Smooth muscle cell of the brain vasculature (primary cell): ENCODE measurements at regions not wholly inside any gene's neighbourhood (a gene's known extent, or its start where the extent isn't known, plus 50 kb on each side); places are given as distances from the start of the nearest gene placed in this dataset.

Source experiments
- DNase-seq: peaks from one replicate; pipeline ENCODE4 v3.0.0-alpha.2; 2012; ENCODE audit warnings: low read depth, low spot score

GRCh38 chr10:131731780-131732630 lies 168.8 kb upstream of the PPP2R2D start:
- DNase-seq: no peak

GRCh38 chr10:131732631-131733127 lies 168.1 kb upstream of the PPP2R2D start:
- DNase-seq: no peak

- DNase-seq: no peak
Measured at GRCh38 chr10:131733596-131733995, 167.2 kb upstream of the PPP2R2D start.

- DNase-seq: no peak
Measured at GRCh38 chr10:131735577-131735976, 165.2 kb upstream of the PPP2R2D start.

- no peak for DNase-seq
Measured at GRCh38 chr10:131736321-131736980, 164.4 kb upstream of the PPP2R2D start.

GRCh38 chr10:131737543-131738395 lies 163.0 kb upstream of the PPP2R2D start:
- no peak for DNase-seq

GRCh38 chr10:131738396-131738735 lies 162.4 kb upstream of the PPP2R2D start:
- DNase-seq: no peak

GRCh38 chr10:131739206-131739605 lies 161.6 kb upstream of the PPP2R2D start:
- no peak for DNase-seq

- no peak for DNase-seq
Measured at GRCh38 chr10:131742500-131742951, 158.3 kb upstream of the PPP2R2D start.

- DNase-seq: no peak
Measured at GRCh38 chr10:131743190-131744151, 157.3 kb upstream of the PPP2R2D start.

- DNase-seq: no peak
Measured at GRCh38 chr10:131744346-131744745, 156.5 kb upstream of the PPP2R2D start.

- no peak for DNase-seq
Measured at GRCh38 chr10:131745591-131745990, 155.2 kb upstream of the PPP2R2D start.

GRCh38 chr10:131746241-131746711 lies 154.5 kb upstream of the PPP2R2D start:
- DNase-seq: no peak

GRCh38 chr10:131746785-131747184 lies 154.0 kb upstream of the PPP2R2D start:
- no peak for DNase-seq

GRCh38 chr10:131747251-131747650 lies 153.6 kb upstream of the PPP2R2D start:
- no peak for DNase-seq

GRCh38 chr10:131747791-131748190 lies 153.0 kb upstream of the PPP2R2D start:
- no peak for DNase-seq

- no peak for DNase-seq
Measured at GRCh38 chr10:131748191-131748590, 152.6 kb upstream of the PPP2R2D start.

- no peak for DNase-seq
Measured at GRCh38 chr10:131748831-131749766, 151.7 kb upstream of the PPP2R2D start.

- no peak for DNase-seq
Measured at GRCh38 chr10:131749767-131750142, 151.1 kb upstream of the PPP2R2D start.
